ENCODE measurements at regions not wholly inside any gene's neighbourhood (a gene's known extent, or its start where the extent isn't known, plus 50 kb on each side); places are given as distances from the start of the nearest gene placed in this dataset.

GRCh38 chr19:30090476-30090875 is 148.4 kb downstream of the URI1 start:
- Histone ChIP-seq H3K36me3 (ENCODE audit: control insufficient read depth, insufficient read depth, low read length) (no peaks in the 10 kb centered on the region), H3K27me3 (ENCODE audit: control insufficient read depth, insufficient read depth, low read length) (no peaks in the 10 kb centered on the region), H3K4me3 (ENCODE audit: low read depth, low read length) (no peak overlapping the region)
- DNase-seq (ENCODE audit: low read depth): no peak
- TF ChIP-seq CTCF (IDR thresholded peaks at IDR 0.05; ENCODE audit: insufficient read depth, low read length, severe bottlenecking): no peak
- FAIRE-seq: no peak

DNA sequence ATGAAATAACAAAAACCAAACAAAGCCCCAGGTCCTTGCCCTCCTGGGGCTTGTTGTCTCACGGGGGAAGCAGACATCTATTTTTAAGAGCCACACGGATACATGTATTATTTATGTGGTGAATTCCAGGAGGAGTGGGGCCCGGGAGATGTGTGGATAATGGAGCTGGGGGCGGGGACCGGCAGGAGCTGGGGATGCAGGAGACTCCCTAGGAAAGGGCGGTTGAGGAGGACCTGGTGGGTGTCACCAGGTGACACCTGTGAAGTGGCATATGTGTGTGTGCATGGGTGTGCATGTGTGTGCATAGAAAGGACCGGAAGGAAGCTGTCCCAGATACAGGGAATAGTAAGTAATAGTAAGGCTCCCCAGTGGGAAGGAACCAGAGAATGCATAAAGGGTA is 148.9 kb downstream of the URI1 start:
- DNase-seq (ENCODE audit: low read depth): no peak
- Histone ChIP-seq H3K4me3 (ENCODE audit: low read depth, low read length) (no peak overlapping the region), H3K36me3 (ENCODE audit: control insufficient read depth, insufficient read depth, low read length) (no peaks in the 10 kb centered on the region), H3K27me3 (ENCODE audit: control insufficient read depth, insufficient read depth, low read length) (no peaks in the 10 kb centered on the region)
- TF ChIP-seq CTCF (IDR thresholded peaks at IDR 0.05; ENCODE audit: insufficient read depth, low read length, severe bottlenecking): no peak
- FAIRE-seq: no peak

GRCh38 chr19:30091456-30091855 is 149.4 kb downstream of the URI1 start:
- H3K36me3 ChIP-seq (ENCODE audit: control insufficient read depth, insufficient read depth, low read length): no peaks in the 10 kb centered on the region

GRCh38 chr19:30091856-30092255 is 149.8 kb downstream of the URI1 start:
- DNase-seq (ENCODE audit: low read depth): no peak
- TF ChIP-seq CTCF (IDR thresholded peaks at IDR 0.05; ENCODE audit: insufficient read depth, low read length, severe bottlenecking): no peak
- no peaks in the 10 kb centered on the region for H3K36me3 ChIP-seq (ENCODE audit: control insufficient read depth, insufficient read depth, low read length)
- H3K27me3 ChIP-seq (ENCODE audit: control insufficient read depth, insufficient read depth, low read length): no peaks in the 10 kb centered on the region
- no peak overlapping the region for H3K4me3 ChIP-seq (ENCODE audit: low read depth, low read length)
- no peak for FAIRE-seq

More at GRCh38 chr19:30091456-30091855, 149.4 kb downstream of the URI1 start:
- no peak for DNase-seq (ENCODE audit: low read depth)
- Histone ChIP-seq H3K4me3 (ENCODE audit: low read depth, low read length) (no peak overlapping the region), H3K27me3 (ENCODE audit: control insufficient read depth, insufficient read depth, low read length) (no peaks in the 10 kb centered on the region)
- TF ChIP-seq CTCF (IDR thresholded peaks at IDR 0.05; ENCODE audit: insufficient read depth, low read length, severe bottlenecking): no peak
- FAIRE-seq: no peak

DNA sequence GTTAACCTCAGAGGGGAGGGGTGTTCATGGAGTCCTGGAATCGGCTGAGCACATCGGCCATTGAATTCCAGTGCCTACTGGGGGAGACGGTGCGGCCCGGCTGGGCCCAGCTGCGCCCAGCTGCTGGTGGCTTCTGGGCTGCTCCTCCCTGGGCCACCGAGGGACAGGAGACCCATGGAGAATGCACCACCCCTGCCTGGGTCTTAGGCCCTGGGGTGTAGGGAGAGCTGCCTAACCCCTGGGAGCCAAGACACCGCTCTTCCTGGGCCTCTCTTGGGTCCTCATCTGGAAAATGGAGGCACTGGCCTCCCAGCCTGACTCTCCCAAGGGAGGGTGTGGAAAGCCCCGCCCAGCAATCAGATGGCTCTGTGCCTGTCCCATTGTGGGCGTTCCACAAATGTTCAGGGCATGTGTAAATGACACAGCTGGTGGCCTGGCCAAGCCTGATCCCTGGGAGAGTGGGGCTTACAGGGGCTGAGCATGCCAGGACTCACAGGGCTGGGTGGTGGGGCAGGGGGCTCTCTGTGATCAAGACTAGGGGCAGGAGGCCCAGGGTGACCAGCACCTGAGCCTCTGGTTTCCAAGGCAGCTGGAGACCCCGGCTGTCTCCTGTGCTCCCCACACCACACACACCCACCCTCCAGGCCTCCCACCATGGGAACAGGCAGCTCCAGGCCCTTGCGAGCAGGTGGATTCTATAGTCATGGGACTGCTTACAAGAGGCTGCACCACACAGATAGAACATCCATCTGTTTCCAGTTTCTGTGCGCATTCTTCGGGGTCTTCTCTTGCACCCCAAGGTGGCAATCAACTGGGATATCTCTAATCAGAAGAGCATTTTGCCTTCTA is 150.9 kb downstream of the URI1 start:
- no peak overlapping the region for H3K4me3 ChIP-seq (ENCODE audit: low read depth, low read length)
- no peak for FAIRE-seq
- H3K36me3 ChIP-seq (ENCODE audit: control insufficient read depth, insufficient read depth, low read length): no peaks in the 10 kb centered on the region
- DNase-seq (ENCODE audit: low read depth): no peak
- TF ChIP-seq CTCF (IDR thresholded peaks at IDR 0.05; ENCODE audit: insufficient read depth, low read length, severe bottlenecking): no peak
- H3K27me3 ChIP-seq (ENCODE audit: control insufficient read depth, insufficient read depth, low read length): no peaks in the 10 kb centered on the region

Measured in bronchial epithelial cell (primary cell).